ENCODE measurements at regions not wholly inside any gene's neighbourhood (a gene's known extent, or its start where the extent isn't known, plus 50 kb on each side); places are given as distances from the start of the nearest gene placed in this dataset.

GRCh38 chr15:31964586-31965307, 65.6 kb upstream of the CHRNA7 start:
- no peaks in the 10 kb centered on the region for H3K27me3 ChIP-seq
- no peak overlapping the region for H3K4me3 ChIP-seq
- H3K9me3 ChIP-seq = peaks cover 0 to 7% of the 10 kb centered on the region in 2 donors
- intact Hi-C loops (cut with DNase I; ENCODE audit: low total_unique reads) = no loop called here
- 84 to 86% methylated on average over 7 of the region's 7 CpGs for WGBS, 2 donors (ENCODE audit: low coverage in 1 of 2)
- no peak for TF ChIP-seq EP300 (IDR thresholded peaks at IDR 0.05; ENCODE audit: low read depth)
- TF ChIP-seq POLR2AphosphoS5 (IDR thresholded peaks at IDR 0.05) = no peak
- no peak for TF ChIP-seq CTCF (IDR thresholded peaks at IDR 0.05)
- no peak for TF ChIP-seq POLR2A (IDR thresholded peaks at IDR 0.05)
- in situ Hi-C loops (cut with MboI; ENCODE audit: low pct_ligation_motif_present in 1 of 4, low pct_unique_long_range_greater_than_20kb in 1 of 4, low sequenced_read_pairs in 3 of 4) = no loop called here
- H3K4me1 ChIP-seq = peaks cover 0 to 13% (median 4%) of the 10 kb centered on the region in 4 donors
- H3K27ac ChIP-seq = no peak overlapping the region
- no peak for DNase-seq
- no peaks in the 10 kb centered on the region for H3K36me3 ChIP-seq

GRCh38 chr15:31970007-31970406, 60.3 kb upstream of the CHRNA7 start:
- Histone ChIP-seq H3K36me3 (no peaks in the 10 kb centered on the region), H3K27me3 (no peaks in the 10 kb centered on the region), H3K9me3 (no peaks in the 10 kb centered on the region), H3K4me3 (no peak overlapping the region), H3K4me1 (peaks cover 0 to 19% (median 6%) of the 10 kb centered on the region in 4 donors), H3K27ac (no peak overlapping the region)
- intact Hi-C loops (cut with DNase I; ENCODE audit: low total_unique reads) = no loop called here
- WGBS, 2 donors (ENCODE audit: low coverage in 1 of 2) = 37% methylated on average over 3 of the region's 4 CpGs; no CpG with 5 or more reads in 1 of the 2 donors
- in situ Hi-C loops (cut with MboI; ENCODE audit: low pct_ligation_motif_present in 1 of 4, low pct_unique_long_range_greater_than_20kb in 1 of 4, low sequenced_read_pairs in 3 of 4) = no loop called here
- DNase-seq = peak; percentile 46
- no peak for TF ChIP-seq POLR2A (IDR thresholded peaks at IDR 0.05)
- no peak for TF ChIP-seq CTCF (IDR thresholded peaks at IDR 0.05)
- no peak for TF ChIP-seq POLR2AphosphoS5 (IDR thresholded peaks at IDR 0.05)
- no peak for TF ChIP-seq EP300 (IDR thresholded peaks at IDR 0.05; ENCODE audit: low read depth)

- Histone ChIP-seq H3K4me1 (peaks cover 0 to 26% (median 11%) of the 10 kb centered on the region in 4 donors), H3K27me3 (peaks cover 2% of the 10 kb centered on the region), H3K36me3 (no peaks in the 10 kb centered on the region), H3K27ac (no peak overlapping the region), H3K9me3 (no peaks in the 10 kb centered on the region), H3K4me3 (no peak overlapping the region)
- WGBS, 2 donors (ENCODE audit: low coverage in 1 of 2) = 82% methylated on average over 10 of the region's 10 CpGs; no CpG with 5 or more reads in 1 of the 2 donors
- intact Hi-C loops (cut with DNase I; ENCODE audit: low total_unique reads) = no loop called here
- no peak for DNase-seq
- in situ Hi-C loops (cut with MboI; ENCODE audit: low pct_ligation_motif_present in 1 of 4, low pct_unique_long_range_greater_than_20kb in 1 of 4, low sequenced_read_pairs in 3 of 4) = no loop called here
- TF ChIP-seq CTCF (IDR thresholded peaks at IDR 0.05) (no peak), POLR2A (IDR thresholded peaks at IDR 0.05) (no peak), POLR2AphosphoS5 (IDR thresholded peaks at IDR 0.05) (no peak), EP300 (IDR thresholded peaks at IDR 0.05; ENCODE audit: low read depth) (no peak)
Observed at GRCh38 chr15:31973197-31973596, 57.1 kb upstream of the CHRNA7 start.

GRCh38 chr15:31974154-31974794, 56.0 kb upstream of the CHRNA7 start:
- TF ChIP-seq POLR2A (IDR thresholded peaks at IDR 0.05) (no peak), CTCF (IDR thresholded peaks at IDR 0.05) (no peak), EP300 (IDR thresholded peaks at IDR 0.05; ENCODE audit: low read depth) (no peak), POLR2AphosphoS5 (IDR thresholded peaks at IDR 0.05) (no peak)
- intact Hi-C loops (cut with DNase I; ENCODE audit: low total_unique reads) = no loop called here
- no peak for DNase-seq
- 71% methylated on average over 5 of the region's 6 CpGs; no CpG with 5 or more reads in 1 of the 2 donors for WGBS, 2 donors (ENCODE audit: low coverage in 1 of 2)
- H3K36me3 ChIP-seq = no peaks in the 10 kb centered on the region
- H3K4me1 ChIP-seq = peaks cover 0 to 24% (median 9%) of the 10 kb centered on the region in 4 donors
- no peak overlapping the region for H3K27ac ChIP-seq
- H3K27me3 ChIP-seq = peaks cover 4% of the 10 kb centered on the region
- in situ Hi-C loops (cut with MboI; ENCODE audit: low pct_ligation_motif_present in 1 of 4, low pct_unique_long_range_greater_than_20kb in 1 of 4, low sequenced_read_pairs in 3 of 4) = no loop called here
- no peak overlapping the region for H3K4me3 ChIP-seq
- H3K9me3 ChIP-seq = no peaks in the 10 kb centered on the region

All from transverse colon (tissue), 4 donors.